ENCODE measurements at regions not wholly inside any gene's neighbourhood (a gene's known extent, or its start where the extent isn't known, plus 50 kb on each side); places are given as distances from the start of the nearest gene placed in this dataset.

- Histone ChIP-seq H3K9me3 (ENCODE audit: control insufficient read depth, low read length) (no peaks in the 10 kb centered on the region), H3K27me3 (ENCODE audit: control insufficient read depth, insufficient read depth, low read length) (no peaks in the 10 kb centered on the region), H3K4me3 (ENCODE audit: low read depth, low read length) (no peak overlapping the region), H3K79me2 (no peaks in the 10 kb centered on the region), H2AFZ (no peak overlapping the region), H3K36me3 (ENCODE audit: control insufficient read depth, insufficient read depth, low read length) (no peaks in the 10 kb centered on the region), H3K4me1 (no peaks in the 10 kb centered on the region), H3K9ac (no peak overlapping the region), H3K27ac (no peak overlapping the region), H3K4me2 (ENCODE audit: low read length) (no peak overlapping the region)
- no peak for TF ChIP-seq CTCF (IDR thresholded peaks at IDR 0.05)
Observed at GRCh38 chr16:79843145-79843544, 242.6 kb upstream of the MAF start.

GRCh38 chr16:79842197-79842596, 241.7 kb upstream of the MAF start:
- no peak overlapping the region for H3K27ac ChIP-seq
- H3K4me2 ChIP-seq (ENCODE audit: low read length): no peak overlapping the region
- H3K9ac ChIP-seq: no peak overlapping the region
- H3K36me3 ChIP-seq (ENCODE audit: control insufficient read depth, insufficient read depth, low read length): no peaks in the 10 kb centered on the region
- no peak for TF ChIP-seq CTCF (IDR thresholded peaks at IDR 0.05)
- H2AFZ ChIP-seq: no peak overlapping the region
- no peaks in the 10 kb centered on the region for H3K4me1 ChIP-seq
- no peaks in the 10 kb centered on the region for H3K9me3 ChIP-seq (ENCODE audit: control insufficient read depth, low read length)
- no peak overlapping the region for H3K4me3 ChIP-seq (ENCODE audit: low read depth, low read length)
- H3K79me2 ChIP-seq: no peaks in the 10 kb centered on the region
- no peaks in the 10 kb centered on the region for H3K27me3 ChIP-seq (ENCODE audit: control insufficient read depth, insufficient read depth, low read length)

DNA sequence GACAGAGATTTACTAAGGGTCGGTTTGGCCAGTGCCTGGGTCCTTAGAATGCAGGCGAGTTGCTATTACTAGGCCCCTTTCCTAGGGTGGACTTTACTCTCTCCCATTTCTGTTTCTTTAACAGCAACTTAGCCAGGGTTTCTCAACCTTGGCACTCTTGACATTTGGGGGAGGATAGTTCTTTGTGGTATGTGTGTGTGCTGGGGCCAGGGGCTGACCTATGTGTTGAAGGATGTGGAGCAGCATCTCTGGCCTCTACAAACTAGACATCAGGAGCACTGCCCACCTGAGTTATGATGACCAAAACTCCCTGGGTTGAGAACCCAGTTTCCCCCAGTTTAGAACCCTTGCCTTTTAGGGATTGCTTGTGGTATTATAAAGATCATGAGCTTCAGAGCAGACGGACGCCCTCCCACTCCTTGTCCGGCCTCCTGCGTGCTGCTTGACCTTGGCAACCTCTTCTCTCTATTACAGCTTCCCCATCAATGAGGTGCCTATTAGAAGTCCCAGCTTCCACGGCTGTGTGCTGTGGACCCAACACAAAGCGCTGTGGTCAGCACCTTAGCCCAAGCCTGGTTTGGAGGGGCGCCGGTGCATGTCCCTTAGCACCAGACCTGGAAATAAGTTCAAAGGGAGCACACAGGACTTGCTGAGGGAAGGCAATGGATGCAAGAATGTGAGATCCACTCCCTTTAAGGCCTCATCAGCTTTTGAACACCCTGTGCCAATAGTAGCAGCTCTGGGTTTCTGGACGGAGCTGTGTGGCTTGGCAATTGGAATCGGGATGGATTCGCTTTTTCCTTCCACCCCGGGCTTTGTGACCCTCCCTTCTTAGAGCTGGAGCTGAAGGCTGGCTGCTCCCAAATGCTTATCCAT, 239.2 kb upstream of the MAF start:
- H3K27me3 ChIP-seq (ENCODE audit: control insufficient read depth, insufficient read depth, low read length): no peaks in the 10 kb centered on the region
- no peak overlapping the region for H2AFZ ChIP-seq
- no peak overlapping the region for H3K27ac ChIP-seq
- no peaks in the 10 kb centered on the region for H3K9me3 ChIP-seq (ENCODE audit: control insufficient read depth, low read length)
- H3K4me3 ChIP-seq (ENCODE audit: low read depth, low read length): no peak overlapping the region
- no peaks in the 10 kb centered on the region for H3K36me3 ChIP-seq (ENCODE audit: control insufficient read depth, insufficient read depth, low read length)
- no peaks in the 10 kb centered on the region for H3K79me2 ChIP-seq
- H3K9ac ChIP-seq: no peak overlapping the region
- no peak for TF ChIP-seq CTCF (IDR thresholded peaks at IDR 0.05)
- no peak overlapping the region for H3K4me2 ChIP-seq (ENCODE audit: low read length)
- H3K4me1 ChIP-seq: no peaks in the 10 kb centered on the region

DNA sequence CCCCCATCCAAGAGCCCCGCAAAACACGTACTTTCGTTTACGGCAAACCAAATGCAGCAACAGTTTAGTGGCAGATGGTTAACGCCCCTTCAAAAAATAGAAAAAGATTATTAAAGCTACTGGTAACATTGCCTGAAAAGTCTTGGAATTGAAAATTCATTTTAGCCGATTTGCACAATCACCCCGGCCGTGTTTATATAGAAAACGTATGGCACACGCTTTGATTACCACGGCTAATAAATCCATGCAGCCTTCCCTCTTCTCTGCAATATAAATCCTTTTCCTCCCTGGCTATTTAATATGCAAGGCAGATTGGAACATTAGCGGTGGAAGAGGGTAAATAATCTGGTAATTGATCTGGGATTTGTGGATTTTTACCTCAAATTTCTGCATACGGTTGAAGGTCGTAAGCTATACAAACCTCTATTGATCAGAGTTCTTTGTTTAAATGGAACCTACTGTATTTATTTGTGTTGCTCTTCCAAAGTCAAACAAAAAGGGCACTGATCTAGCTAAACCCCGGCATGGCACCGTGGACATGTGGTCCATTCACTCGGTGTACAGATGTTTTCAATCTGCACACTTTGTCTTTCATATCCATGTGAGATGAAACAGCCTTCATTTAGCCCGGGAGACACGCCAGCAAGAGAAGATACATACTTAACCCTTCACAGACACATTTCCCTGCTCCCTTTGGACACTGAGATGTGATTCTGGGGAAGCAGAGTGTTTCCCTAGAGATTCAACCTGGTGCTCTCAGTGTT, 238.1 kb upstream of the MAF start:
- Histone ChIP-seq H3K9me3 (ENCODE audit: control insufficient read depth, low read length) (no peaks in the 10 kb centered on the region), H2AFZ (no peak overlapping the region), H3K79me2 (no peaks in the 10 kb centered on the region), H3K27me3 (ENCODE audit: control insufficient read depth, insufficient read depth, low read length) (no peaks in the 10 kb centered on the region), H3K27ac (no peak overlapping the region), H3K4me2 (ENCODE audit: low read length) (no peak overlapping the region), H3K4me3 (ENCODE audit: low read depth, low read length) (no peak overlapping the region), H3K36me3 (ENCODE audit: control insufficient read depth, insufficient read depth, low read length) (no peaks in the 10 kb centered on the region), H3K4me1 (no peaks in the 10 kb centered on the region), H3K9ac (no peak overlapping the region)
- no peak for TF ChIP-seq CTCF (IDR thresholded peaks at IDR 0.05)

Measured in parathyroid adenoma (tissue), 2 donors.